HepG2 (cell line): ENCODE measurements at regions not wholly inside any gene's neighbourhood (a gene's known extent, or its start where the extent isn't known, plus 50 kb on each side); places are given as distances from the start of the nearest gene placed in this dataset.

Source experiments
- FOXP1 ChIP-seq, 2 experiments: fragments of 450-650 bp in 1 of 2; IDR thresholded peaks; 2 replicates each; pipeline ENCODE4 v1.6.1; 2017 to 2018; ENCODE audit warnings: antibody characterized with exemption in 1 of 2
- KIAA2018 ChIP-seq: sonication (generic); formaldehyde crosslinking; IDR thresholded peaks from 2 replicates; pipeline ENCODE4 v1.5.0; 2020; ENCODE audit warnings: mild to moderate bottlenecking, missing genetic modification reagents, borderline replicate concordance
- NR2C2 ChIP-seq: sonication (generic); formaldehyde crosslinking; IDR thresholded peaks from 2 replicates; pipeline ENCODE4 v1.4.0; 2020; ENCODE audit warnings: missing genetic modification reagents, mild to moderate bottlenecking, moderate library complexity, borderline replicate concordance
- RAD21 ChIP-seq: fragments of 450-650 bp; formaldehyde crosslinking; IDR thresholded peaks from 2 replicates; pipeline ENCODE4 v1.5.0; 2020; ENCODE audit warnings: mild to moderate bottlenecking
- SMC3 ChIP-seq: IDR thresholded peaks from 2 replicates; pipeline ENCODE4 v1.6.1; 2011; ENCODE audit warnings: low read length, improper control_type of control experiment
- SP1 ChIP-seq, 2 experiments: fragments of 450-650 bp in 1 of 2; sonication (generic) in 1 of 2; formaldehyde crosslinking in 1 of 2; IDR thresholded peaks; 2 replicates each; pipeline versions ENCODE4 v1.4.0 to v1.6.1; 2016 to 2020; ENCODE audit warnings: missing genetic modification reagents in 1 of 2
- ZNF274 ChIP-seq: sonication (generic); formaldehyde crosslinking; IDR thresholded peaks from 2 replicates; pipeline ENCODE4 v1.5.1; 2020; ENCODE audit warnings: mild to moderate bottlenecking, missing genetic modification reagents
- ZNF3 ChIP-seq: IDR thresholded peaks from 2 replicates; pipeline ENCODE4 v1.7.0; 2017; ENCODE audit warnings: inconsistent platforms
- TF ChIP-seq, protein P1 (sequence below): sonication (generic); formaldehyde crosslinking; IDR thresholded peaks from 2 replicates; pipeline ENCODE4 v1.5.0; 2020; ENCODE audit warnings: mild to moderate bottlenecking, missing genetic modification reagents, moderate library complexity
- TF ChIP-seq, protein P2 (sequence below), 2 experiments: sonication (generic) in 1 of 2; formaldehyde crosslinking in 1 of 2; IDR thresholded peaks; 2 replicates each; pipeline versions ENCODE4 v1.5.1 to v1.6.1; 2011 to 2020; ENCODE audit warnings: borderline replicate concordance in 1 of 2, low read depth in 1 of 2, low read length in 1 of 2, mild to moderate bottlenecking in 1 of 2, missing genetic modification reagents in 1 of 2, moderate library complexity in 1 of 2

GRCh38 chr6:169008641-169009257 lies 244.9 kb downstream of the THBS2 start:
- TF ChIP-seq, protein P1, sequence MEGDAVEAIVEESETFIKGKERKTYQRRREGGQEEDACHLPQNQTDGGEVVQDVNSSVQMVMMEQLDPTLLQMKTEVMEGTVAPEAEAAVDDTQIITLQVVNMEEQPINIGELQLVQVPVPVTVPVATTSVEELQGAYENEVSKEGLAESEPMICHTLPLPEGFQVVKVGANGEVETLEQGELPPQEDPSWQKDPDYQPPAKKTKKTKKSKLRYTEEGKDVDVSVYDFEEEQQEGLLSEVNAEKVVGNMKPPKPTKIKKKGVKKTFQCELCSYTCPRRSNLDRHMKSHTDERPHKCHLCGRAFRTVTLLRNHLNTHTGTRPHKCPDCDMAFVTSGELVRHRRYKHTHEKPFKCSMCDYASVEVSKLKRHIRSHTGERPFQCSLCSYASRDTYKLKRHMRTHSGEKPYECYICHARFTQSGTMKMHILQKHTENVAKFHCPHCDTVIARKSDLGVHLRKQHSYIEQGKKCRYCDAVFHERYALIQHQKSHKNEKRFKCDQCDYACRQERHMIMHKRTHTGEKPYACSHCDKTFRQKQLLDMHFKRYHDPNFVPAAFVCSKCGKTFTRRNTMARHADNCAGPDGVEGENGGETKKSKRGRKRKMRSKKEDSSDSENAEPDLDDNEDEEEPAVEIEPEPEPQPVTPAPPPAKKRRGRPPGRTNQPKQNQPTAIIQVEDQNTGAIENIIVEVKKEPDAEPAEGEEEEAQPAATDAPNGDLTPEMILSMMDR (CRISPR knock-in tag), result no peak
- TF ChIP-seq KIAA2018 (CRISPR knock-in tag) (no peak), NR2C2 (CRISPR knock-in tag) (no peak), SMC3 (no peak), SP1 (IDR thresholded peaks at IDR 0.05) (no peak), SP1 (CRISPR knock-in tag; IDR thresholded peaks at IDR 0.05) (no peak), RAD21 (no peak), ZNF3 (CRISPR knock-in tag) (no peak), FOXP1 (IDR thresholded peaks at IDR 0.05) (no peak), FOXP1 (CRISPR knock-in tag; IDR thresholded peaks at IDR 0.05) (no peak), ZNF274 (CRISPR knock-in tag) (no peak)
- TF ChIP-seq, protein P2, sequence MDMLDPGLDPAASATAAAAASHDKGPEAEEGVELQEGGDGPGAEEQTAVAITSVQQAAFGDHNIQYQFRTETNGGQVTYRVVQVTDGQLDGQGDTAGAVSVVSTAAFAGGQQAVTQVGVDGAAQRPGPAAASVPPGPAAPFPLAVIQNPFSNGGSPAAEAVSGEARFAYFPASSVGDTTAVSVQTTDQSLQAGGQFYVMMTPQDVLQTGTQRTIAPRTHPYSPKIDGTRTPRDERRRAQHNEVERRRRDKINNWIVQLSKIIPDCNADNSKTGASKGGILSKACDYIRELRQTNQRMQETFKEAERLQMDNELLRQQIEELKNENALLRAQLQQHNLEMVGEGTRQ (IDR thresholded peaks at IDR 0.05; ENCODE audit: low read depth, low read length), result no peak
- TF ChIP-seq, protein P2 (CRISPR knock-in tag; IDR thresholded peaks at IDR 0.05; ENCODE audit: borderline replicate concordance), result no peak
